Neural crest cell (in vitro differentiated cells): ENCODE measurements at regions not wholly inside any gene's neighbourhood (a gene's known extent, or its start where the extent isn't known, plus 50 kb on each side); places are given as distances from the start of the nearest gene placed in this dataset.

Experiments used
- DNase-seq: peaks from one replicate; pipeline ENCODE4 v3.0.0; 2021; ENCODE audit warnings: low read depth, mixed read lengths, low spot score
- H3K27ac Mint-ChIP-seq: one replicate; pipeline ENCODE4 v1.8.0; 2021; ENCODE audit warnings: mild to moderate bottlenecking, mixed read lengths; ENCODE audit not compliant: unreplicated experiment
- H3K27me3 Mint-ChIP-seq: 2 replicates; pipeline ENCODE4 v1.8.0; 2021; ENCODE audit warnings: low read depth, mild to moderate bottlenecking, mixed read lengths
- H3K36me3 Mint-ChIP-seq: 2 replicates; pipeline ENCODE4 v1.8.0; 2021; ENCODE audit warnings: low read depth, mild to moderate bottlenecking, mixed read lengths
- H3K4me1 Mint-ChIP-seq: 2 replicates; pipeline ENCODE4 v1.8.0; 2021; ENCODE audit warnings: mixed read lengths
- H3K4me3 Mint-ChIP-seq: one replicate; pipeline ENCODE4 v1.8.0; 2021; ENCODE audit warnings: mild to moderate bottlenecking, mixed read lengths
- H3K9me3 Mint-ChIP-seq: 2 replicates; pipeline ENCODE4 v1.8.0; 2021; ENCODE audit warnings: mixed read lengths
- TF ChIP-seq, protein P1 (sequence below): fragments of 200-600 bp; sonication (generic); conservative IDR thresholded peaks from 2 replicates; pipeline ENCODE4 v1.5.0; 2021; ENCODE audit warnings: antibody characterized with exemption, mild to moderate bottlenecking

GRCh38 chr5:61678966-61679365, 346.9 kb downstream of the ZSWIM6 start:
- TF ChIP-seq, protein P1, sequence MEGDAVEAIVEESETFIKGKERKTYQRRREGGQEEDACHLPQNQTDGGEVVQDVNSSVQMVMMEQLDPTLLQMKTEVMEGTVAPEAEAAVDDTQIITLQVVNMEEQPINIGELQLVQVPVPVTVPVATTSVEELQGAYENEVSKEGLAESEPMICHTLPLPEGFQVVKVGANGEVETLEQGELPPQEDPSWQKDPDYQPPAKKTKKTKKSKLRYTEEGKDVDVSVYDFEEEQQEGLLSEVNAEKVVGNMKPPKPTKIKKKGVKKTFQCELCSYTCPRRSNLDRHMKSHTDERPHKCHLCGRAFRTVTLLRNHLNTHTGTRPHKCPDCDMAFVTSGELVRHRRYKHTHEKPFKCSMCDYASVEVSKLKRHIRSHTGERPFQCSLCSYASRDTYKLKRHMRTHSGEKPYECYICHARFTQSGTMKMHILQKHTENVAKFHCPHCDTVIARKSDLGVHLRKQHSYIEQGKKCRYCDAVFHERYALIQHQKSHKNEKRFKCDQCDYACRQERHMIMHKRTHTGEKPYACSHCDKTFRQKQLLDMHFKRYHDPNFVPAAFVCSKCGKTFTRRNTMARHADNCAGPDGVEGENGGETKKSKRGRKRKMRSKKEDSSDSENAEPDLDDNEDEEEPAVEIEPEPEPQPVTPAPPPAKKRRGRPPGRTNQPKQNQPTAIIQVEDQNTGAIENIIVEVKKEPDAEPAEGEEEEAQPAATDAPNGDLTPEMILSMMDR, result no peak
- H3K27ac Mint-ChIP-seq, result no peak overlapping the region
- H3K27me3 Mint-ChIP-seq, result peaks cover 2% of the 10 kb centered on the region
- H3K9me3 Mint-ChIP-seq, result peaks cover 4% of the 10 kb centered on the region
- no peak for DNase-seq
- H3K4me3 Mint-ChIP-seq, result no peak overlapping the region
- H3K4me1 Mint-ChIP-seq, result peaks cover 35% of the 10 kb centered on the region
- H3K36me3 Mint-ChIP-seq, result no peaks in the 10 kb centered on the region

- DNase-seq, result no peak
- H3K27ac Mint-ChIP-seq, result no peak overlapping the region
- TF ChIP-seq, protein P1, result no peak
- H3K27me3 Mint-ChIP-seq, result peaks cover 2% of the 10 kb centered on the region
- peaks cover 4% of the 10 kb centered on the region for H3K9me3 Mint-ChIP-seq
- no peaks in the 10 kb centered on the region for H3K36me3 Mint-ChIP-seq
- H3K4me3 Mint-ChIP-seq, result no peak overlapping the region
- H3K4me1 Mint-ChIP-seq, result peaks cover 29% of the 10 kb centered on the region
Measured at GRCh38 chr5:61679562-61679961, 347.5 kb downstream of the ZSWIM6 start.

- no peak overlapping the region for H3K27ac Mint-ChIP-seq
- TF ChIP-seq, protein P1, result no peak
- no peak overlapping the region for H3K4me3 Mint-ChIP-seq
- H3K36me3 Mint-ChIP-seq, result no peaks in the 10 kb centered on the region
- H3K27me3 Mint-ChIP-seq, result no peaks in the 10 kb centered on the region
- peaks cover 22% of the 10 kb centered on the region for H3K4me1 Mint-ChIP-seq
- H3K9me3 Mint-ChIP-seq, result peaks cover 2% of the 10 kb centered on the region
- no peak for DNase-seq
Measured at GRCh38 chr5:61680247-61680646, 348.2 kb downstream of the ZSWIM6 start.

- no peak overlapping the region for H3K27ac Mint-ChIP-seq
- TF ChIP-seq, protein P1, result no peak
- no peak for DNase-seq
- no peaks in the 10 kb centered on the region for H3K9me3 Mint-ChIP-seq
- H3K4me1 Mint-ChIP-seq, result peaks cover 17% of the 10 kb centered on the region
- no peak overlapping the region for H3K4me3 Mint-ChIP-seq
- no peaks in the 10 kb centered on the region for H3K36me3 Mint-ChIP-seq
- H3K27me3 Mint-ChIP-seq, result no peaks in the 10 kb centered on the region
Measured at GRCh38 chr5:61683148-61683547, 351.1 kb downstream of the ZSWIM6 start.

DNA sequence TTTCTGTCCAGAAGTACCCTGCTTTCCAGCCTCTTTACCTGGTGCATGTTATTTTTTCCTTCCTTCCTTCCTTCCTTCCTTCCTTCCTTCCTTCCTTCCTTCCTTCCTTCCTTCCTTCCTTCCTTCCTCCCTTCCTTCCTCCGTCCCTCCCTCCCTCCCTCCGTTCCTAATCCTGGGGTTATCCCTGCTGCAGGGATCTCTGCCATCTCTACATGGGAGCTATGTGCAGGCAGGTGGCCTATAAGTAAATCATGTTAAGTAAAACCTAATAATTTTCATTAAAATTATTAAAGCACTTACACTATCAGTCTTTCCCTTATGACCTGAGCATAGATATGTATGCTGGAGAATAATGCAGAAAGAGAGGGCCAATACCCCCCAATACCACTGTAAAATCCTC, 351.9 kb downstream of the ZSWIM6 start:
- no peak overlapping the region for H3K27ac Mint-ChIP-seq
- H3K36me3 Mint-ChIP-seq, result no peaks in the 10 kb centered on the region
- no peak for DNase-seq
- no peaks in the 10 kb centered on the region for H3K27me3 Mint-ChIP-seq
- no peak overlapping the region for H3K4me3 Mint-ChIP-seq
- H3K9me3 Mint-ChIP-seq, result no peaks in the 10 kb centered on the region
- TF ChIP-seq, protein P1, result no peak
- H3K4me1 Mint-ChIP-seq, result peaks cover 17% of the 10 kb centered on the region
